ENCODE measurements at regions not wholly inside any gene's neighbourhood (a gene's known extent, or its start where the extent isn't known, plus 50 kb on each side); places are given as distances from the start of the nearest gene placed in this dataset.

DNA sequence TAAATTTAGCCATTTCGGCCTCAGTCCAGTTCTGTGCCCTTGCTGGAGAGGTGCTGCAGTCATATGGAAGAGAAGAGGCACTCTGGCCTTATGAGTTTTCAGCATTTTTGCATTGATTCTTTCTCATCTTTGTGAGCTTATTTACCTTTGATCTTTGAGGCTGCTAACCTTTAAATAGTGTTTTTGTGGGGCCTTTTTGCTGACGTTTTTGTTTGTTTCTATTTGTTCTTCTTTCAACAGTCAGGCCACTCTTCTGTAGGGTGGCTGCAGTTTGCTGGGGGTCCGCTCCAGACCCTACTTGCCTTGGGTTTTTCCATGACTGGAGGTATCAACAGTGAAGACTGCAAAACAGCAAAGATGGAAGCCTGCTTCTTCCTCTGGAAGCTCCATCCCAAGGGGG lies 1951.7 kb upstream of the LRRTM1 start:
- Histone ChIP-seq H3K36me3 (replicated peaks; ENCODE audit: insufficient read depth, low read depth) (no peaks in the 10 kb centered on the region), H3K4me2 (no peak overlapping the region), H3K4me3 (no peak overlapping the region), H2AFZ (no peak overlapping the region), H3K9me2 (replicated peaks; ENCODE audit: insufficient read depth) (no peaks in the 10 kb centered on the region), H4K20me1 (ENCODE audit: insufficient read depth, poor library complexity, severe bottlenecking) (no peaks in the 10 kb centered on the region), H3K79me2 (no peaks in the 10 kb centered on the region), H3K27ac (no peak overlapping the region), H3K9me3 (ENCODE audit: low read depth) (peaks cover 3% of the 10 kb centered on the region), H3K27me3 (no peaks in the 10 kb centered on the region), H3K4me1 (ENCODE audit: insufficient read depth) (peaks cover 3% of the 10 kb centered on the region)
- no peak for DNase-seq (ENCODE audit: low spot score)
- TF ChIP-seq EZH2phosphoT487 (IDR thresholded peaks at IDR 0.05; ENCODE audit: low read depth, severe bottlenecking, unreplicated experiment), result no peak
- TF ChIP-seq, protein P1, sequence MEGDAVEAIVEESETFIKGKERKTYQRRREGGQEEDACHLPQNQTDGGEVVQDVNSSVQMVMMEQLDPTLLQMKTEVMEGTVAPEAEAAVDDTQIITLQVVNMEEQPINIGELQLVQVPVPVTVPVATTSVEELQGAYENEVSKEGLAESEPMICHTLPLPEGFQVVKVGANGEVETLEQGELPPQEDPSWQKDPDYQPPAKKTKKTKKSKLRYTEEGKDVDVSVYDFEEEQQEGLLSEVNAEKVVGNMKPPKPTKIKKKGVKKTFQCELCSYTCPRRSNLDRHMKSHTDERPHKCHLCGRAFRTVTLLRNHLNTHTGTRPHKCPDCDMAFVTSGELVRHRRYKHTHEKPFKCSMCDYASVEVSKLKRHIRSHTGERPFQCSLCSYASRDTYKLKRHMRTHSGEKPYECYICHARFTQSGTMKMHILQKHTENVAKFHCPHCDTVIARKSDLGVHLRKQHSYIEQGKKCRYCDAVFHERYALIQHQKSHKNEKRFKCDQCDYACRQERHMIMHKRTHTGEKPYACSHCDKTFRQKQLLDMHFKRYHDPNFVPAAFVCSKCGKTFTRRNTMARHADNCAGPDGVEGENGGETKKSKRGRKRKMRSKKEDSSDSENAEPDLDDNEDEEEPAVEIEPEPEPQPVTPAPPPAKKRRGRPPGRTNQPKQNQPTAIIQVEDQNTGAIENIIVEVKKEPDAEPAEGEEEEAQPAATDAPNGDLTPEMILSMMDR (IDR thresholded peaks at IDR 0.05; ENCODE audit: poor library complexity), result no peak
- no peak for TF ChIP-seq EZH2 (IDR thresholded peaks at IDR 0.05; ENCODE audit: borderline replicate concordance)
- 83% methylated on average over 3 of the region's 3 CpGs for WGBS (ENCODE audit: low lambda C conversion rate, missing lambda C conversion rate)

DNA sequence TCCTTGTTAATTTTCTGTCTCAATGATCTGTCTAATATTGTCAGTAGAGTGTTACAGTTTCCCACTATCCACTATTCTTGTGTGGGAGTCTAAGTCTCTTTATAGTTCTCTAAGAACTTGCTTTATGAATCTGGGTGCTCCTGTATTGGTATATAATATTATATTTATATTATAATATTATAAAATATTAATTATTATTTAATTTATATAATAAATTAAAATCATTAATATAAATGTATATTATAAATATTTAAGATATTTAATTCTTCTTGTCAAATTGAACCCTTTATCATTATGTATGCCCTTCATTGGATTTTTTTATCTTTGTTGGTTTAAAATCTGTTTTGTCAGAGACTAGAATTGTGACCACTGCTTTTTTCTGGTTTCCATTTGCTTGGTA lies 1950.2 kb upstream of the LRRTM1 start:
- H3K27me3 ChIP-seq, result no peaks in the 10 kb centered on the region
- no peak overlapping the region for H3K4me3 ChIP-seq
- H3K36me3 ChIP-seq (replicated peaks; ENCODE audit: insufficient read depth, low read depth), result no peaks in the 10 kb centered on the region
- no peaks in the 10 kb centered on the region for H4K20me1 ChIP-seq (ENCODE audit: insufficient read depth, poor library complexity, severe bottlenecking)
- H3K4me1 ChIP-seq (ENCODE audit: insufficient read depth), result peaks cover 3% of the 10 kb centered on the region
- H2AFZ ChIP-seq, result no peak overlapping the region
- peaks cover 3% of the 10 kb centered on the region for H3K9me3 ChIP-seq (ENCODE audit: low read depth)
- DNase-seq (ENCODE audit: low spot score), result no peak
- H3K4me2 ChIP-seq, result no peak overlapping the region
- no peaks in the 10 kb centered on the region for H3K9me2 ChIP-seq (replicated peaks; ENCODE audit: insufficient read depth)
- no peaks in the 10 kb centered on the region for H3K79me2 ChIP-seq
- no peak overlapping the region for H3K27ac ChIP-seq
- TF ChIP-seq EZH2phosphoT487 (IDR thresholded peaks at IDR 0.05; ENCODE audit: low read depth, severe bottlenecking, unreplicated experiment), result no peak

DNA sequence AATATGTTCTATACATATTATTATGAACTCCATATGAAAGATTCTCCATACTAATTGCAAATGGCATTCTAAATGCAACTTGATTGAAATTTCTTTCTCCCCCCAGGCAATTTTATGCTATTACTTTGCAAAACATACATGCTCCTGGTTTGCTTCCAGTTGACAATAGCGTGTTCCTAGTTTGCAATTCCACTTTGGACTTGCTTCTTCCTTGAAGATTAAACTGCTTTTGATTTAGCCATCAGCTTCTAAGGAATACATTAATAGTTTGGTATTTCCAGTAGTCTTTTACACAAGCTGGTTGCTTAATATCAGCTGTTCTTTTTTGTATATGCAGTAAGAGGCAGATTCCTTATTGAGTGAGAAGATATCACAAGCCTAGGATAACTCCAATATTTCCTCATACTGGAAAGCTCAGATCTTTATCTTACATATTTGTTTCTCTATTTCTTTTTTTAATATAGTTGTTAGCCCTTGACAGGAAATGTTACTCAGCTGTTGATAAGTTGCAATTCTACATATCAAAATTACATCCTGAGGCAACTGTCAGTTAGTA lies 1941.7 kb upstream of the LRRTM1 start:
- Histone ChIP-seq H3K4me2 (no peak overlapping the region), H3K4me1 (ENCODE audit: insufficient read depth) (no peaks in the 10 kb centered on the region), H3K36me3 (replicated peaks; ENCODE audit: insufficient read depth, low read depth) (no peaks in the 10 kb centered on the region), H3K4me3 (no peak overlapping the region), H3K9me3 (ENCODE audit: low read depth) (no peaks in the 10 kb centered on the region), H3K9me2 (replicated peaks; ENCODE audit: insufficient read depth) (no peaks in the 10 kb centered on the region), H3K79me2 (no peaks in the 10 kb centered on the region), H2AFZ (no peak overlapping the region), H4K20me1 (ENCODE audit: insufficient read depth, poor library complexity, severe bottlenecking) (no peaks in the 10 kb centered on the region), H3K27me3 (no peaks in the 10 kb centered on the region), H3K27ac (no peak overlapping the region)
- TF ChIP-seq EZH2 (IDR thresholded peaks at IDR 0.05; ENCODE audit: borderline replicate concordance) (no peak), EZH2phosphoT487 (IDR thresholded peaks at IDR 0.05; ENCODE audit: low read depth, severe bottlenecking, unreplicated experiment) (no peak)
- TF ChIP-seq, protein P1 (IDR thresholded peaks at IDR 0.05; ENCODE audit: poor library complexity), result no peak
- DNase-seq (ENCODE audit: low spot score), result no peak
- 94% methylated on average over 1 of the region's 1 CpG for WGBS (ENCODE audit: low lambda C conversion rate, missing lambda C conversion rate)

DNA sequence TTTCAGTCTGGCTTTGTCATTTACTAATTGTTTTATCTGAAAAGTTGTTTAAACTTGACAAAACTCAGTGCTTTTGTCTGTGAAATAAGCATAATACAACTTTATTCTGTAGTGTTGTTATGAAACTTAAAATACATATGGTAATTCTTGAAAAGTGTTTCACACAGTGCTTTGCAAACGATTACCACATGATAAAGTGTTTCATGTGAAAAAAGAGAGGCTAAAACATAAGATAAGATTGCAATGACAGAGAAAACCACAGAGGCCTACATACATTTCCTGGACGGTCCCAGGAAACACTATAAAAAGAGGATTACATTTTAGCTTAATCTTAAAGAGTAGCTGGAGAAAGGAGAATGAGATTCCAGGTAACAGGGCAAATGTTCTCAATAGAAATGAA lies 1934.6 kb upstream of the LRRTM1 start:
- WGBS (ENCODE audit: low lambda C conversion rate, missing lambda C conversion rate), result 30% methylated on average over 2 of the region's 2 CpGs
- H2AFZ ChIP-seq, result peak overlapping the region; percentile 5
- no peak overlapping the region for H3K4me3 ChIP-seq
- H3K27ac ChIP-seq, result no peak overlapping the region
- no peaks in the 10 kb centered on the region for H3K4me1 ChIP-seq (ENCODE audit: insufficient read depth)
- TF ChIP-seq EZH2phosphoT487 (IDR thresholded peaks at IDR 0.05; ENCODE audit: low read depth, severe bottlenecking, unreplicated experiment), result no peak
- no peak for TF ChIP-seq EZH2 (IDR thresholded peaks at IDR 0.05; ENCODE audit: borderline replicate concordance)
- TF ChIP-seq, protein P1 (IDR thresholded peaks at IDR 0.05; ENCODE audit: poor library complexity), result no peak
- H3K4me2 ChIP-seq, result no peak overlapping the region
- H3K9me2 ChIP-seq (replicated peaks; ENCODE audit: insufficient read depth), result no peaks in the 10 kb centered on the region
- H3K9me3 ChIP-seq (ENCODE audit: low read depth), result no peaks in the 10 kb centered on the region
- no peaks in the 10 kb centered on the region for H3K27me3 ChIP-seq
- no peaks in the 10 kb centered on the region for H3K79me2 ChIP-seq
- H4K20me1 ChIP-seq (ENCODE audit: insufficient read depth, poor library complexity, severe bottlenecking), result no peaks in the 10 kb centered on the region
- H3K36me3 ChIP-seq (replicated peaks; ENCODE audit: insufficient read depth, low read depth), result no peaks in the 10 kb centered on the region
- DNase-seq (ENCODE audit: low spot score), result no peak
